Fibroblast of mammary gland (primary cell): ENCODE measurements at regions not wholly inside any gene's neighbourhood (a gene's known extent, or its start where the extent isn't known, plus 50 kb on each side); places are given as distances from the start of the nearest gene placed in this dataset.
"Not testable (repeated sequence)": the region's sequence is repeated elsewhere in the genome, so short reads cannot be mapped to it uniquely, and the experiment has no call there.

ENCODE experiments used
- DNase-seq: peaks from one replicate; pipeline ENCODE4 v3.0.0-alpha.2; 2010; ENCODE audit warnings: low read depth
- H3K4me3 ChIP-seq: 2 replicates; pipeline ENCODE4 v1.5.1; 2011; ENCODE audit warnings: low read depth, mild to moderate bottlenecking, low read length, moderate library complexity; ENCODE audit not compliant: control insufficient read depth
- CTCF ChIP-seq: conservative IDR thresholded peaks from 2 replicates; pipeline ENCODE4 v1.5.1; 2011; ENCODE audit warnings: low read depth, low read length, inconsistent platforms; ENCODE audit not compliant: control insufficient read depth, insufficient read depth

GRCh38 chr11:56842814-56843794 is 94.6 kb upstream of the OR9G4 start:
- DNase-seq, result no peak
- no peak for TF ChIP-seq CTCF
- no peak overlapping the region for H3K4me3 ChIP-seq

- H3K4me3 ChIP-seq, result no peak overlapping the region
- TF ChIP-seq CTCF, result peak; percentile 75
- peak; percentile 67 for DNase-seq
Measured at GRCh38 chr11:56841210-56841810, 92.8 kb upstream of the OR9G4 start.

- DNase-seq, H3K4me3 ChIP-seq: not testable (repeated sequence)
Measured at GRCh38 chr11:56827357-56827756, 78.9 kb upstream of the OR9G4 start.

GRCh38 chr11:56819916-56820315 is 71.4 kb upstream of the OR9G4 start:
- no peak overlapping the region for H3K4me3 ChIP-seq
- no peak for DNase-seq
- no peak for TF ChIP-seq CTCF

GRCh38 chr11:56817661-56818060 is 69.2 kb upstream of the OR9G4 start:
- no peak for TF ChIP-seq CTCF
- DNase-seq, result no peak

GRCh38 chr11:56816259-56816658 is 67.8 kb upstream of the OR9G4 start:
- DNase-seq, result no peak
- no peak overlapping the region for H3K4me3 ChIP-seq
- TF ChIP-seq CTCF, result no peak

More at GRCh38 chr11:56817661-56818060, 69.2 kb upstream of the OR9G4 start:
- H3K4me3 ChIP-seq, result no peak overlapping the region

GRCh38 chr11:56808326-56808725 is 59.8 kb upstream of the OR9G4 start:
- H3K4me3 ChIP-seq, result no peak overlapping the region
- no peak for DNase-seq
- TF ChIP-seq CTCF, result no peak
